GM23248 (cell line): ENCODE measurements at regions not wholly inside any gene's neighbourhood (a gene's known extent, or its start where the extent isn't known, plus 50 kb on each side); places are given as distances from the start of the nearest gene placed in this dataset.

Experiments used
- EZH2 ChIP-seq: fragments of 200-600 bp; sonication (generic); IDR thresholded peaks from 2 replicates; pipeline ENCODE4 v1.6.1; 2018; ENCODE audit warnings: antibody characterized with exemption, mild to moderate bottlenecking; ENCODE audit not compliant: insufficient read depth, poor library complexity, severe bottlenecking
- EZH2phosphoT487 ChIP-seq: fragments of 200-600 bp; sonication (generic); IDR thresholded peaks from 2 replicates; pipeline ENCODE4 v1.6.1; 2018; ENCODE audit warnings: antibody characterized with exemption, moderate library complexity, mild to moderate bottlenecking, low read depth; ENCODE audit not compliant: insufficient read depth

DNA sequence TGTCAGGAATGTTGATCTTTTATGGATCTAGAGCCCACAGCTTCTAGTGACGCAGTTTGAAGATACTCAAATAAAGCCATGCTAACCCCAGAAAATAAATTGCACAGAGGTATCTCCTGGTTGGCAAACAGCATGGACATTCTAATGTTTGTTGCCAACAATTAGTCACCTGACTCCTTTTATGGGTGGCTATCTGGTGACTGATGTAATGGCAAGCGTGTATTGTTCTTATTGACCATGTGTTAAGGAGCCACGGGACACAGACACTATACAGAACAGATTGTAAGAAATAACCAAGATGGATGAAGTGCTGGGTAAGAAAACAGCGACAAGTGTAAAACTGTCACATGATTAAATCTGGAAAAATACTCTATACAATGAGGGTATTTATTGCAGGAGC, 401.3 kb upstream of the PDE3A start:
- TF ChIP-seq EZH2phosphoT487 = no peak
- no peak for TF ChIP-seq EZH2
